ENCODE measurements at regions not wholly inside any gene's neighbourhood (a gene's known extent, or its start where the extent isn't known, plus 50 kb on each side); places are given as distances from the start of the nearest gene placed in this dataset.

- no peak for DNase-seq
- no peak for ATAC-seq (ENCODE audit: poor library complexity)
- intact Hi-C loops (cut with DNase I): no loop called here
These were observed 812.3 kb downstream of the ADGRL2 start for GRCh38 chr1:82612986-82613385.

DNA sequence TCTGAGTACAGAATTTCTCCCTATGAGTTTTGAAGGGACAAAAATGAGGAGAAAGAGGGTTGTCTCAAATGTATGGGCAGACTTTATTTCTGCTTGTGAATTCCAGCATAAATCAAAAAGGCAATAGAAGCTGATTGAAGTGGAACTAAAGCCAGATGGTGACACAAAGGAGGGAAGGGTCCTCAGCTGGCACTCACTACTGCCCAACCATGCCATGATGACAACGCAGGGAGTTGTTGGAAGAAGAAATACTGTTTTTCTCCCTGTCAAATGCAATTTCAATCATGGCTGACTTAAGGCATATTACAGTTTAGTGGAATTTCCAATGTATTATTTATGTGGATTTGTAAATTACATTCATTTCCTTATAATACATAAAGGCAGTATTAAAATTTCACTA is 805.8 kb downstream of the ADGRL2 start:
- DNase-seq: no peak
- ATAC-seq (ENCODE audit: poor library complexity): no peak
- intact Hi-C loops (cut with DNase I): no loop called here

DNA sequence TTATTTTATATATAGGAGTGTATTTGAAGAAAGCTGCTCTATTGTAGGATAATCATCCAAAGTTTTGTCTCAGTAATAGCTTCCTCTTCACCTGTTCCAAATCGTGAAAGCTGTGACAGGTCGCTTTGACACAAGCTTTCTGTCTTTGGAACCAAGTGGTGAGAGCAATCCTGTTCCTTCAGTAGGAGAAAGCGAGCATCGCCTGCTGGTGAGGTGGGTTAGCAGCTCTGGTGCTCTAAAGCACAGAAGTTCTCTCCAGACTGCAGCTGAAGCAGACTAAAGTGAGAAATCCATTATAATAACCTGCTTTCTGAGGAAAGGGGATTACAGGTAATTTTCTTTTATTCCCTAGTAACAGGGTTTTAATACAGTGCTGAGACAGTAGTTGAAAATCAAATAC is 803.8 kb downstream of the ADGRL2 start:
- intact Hi-C loops (cut with DNase I): no loop called here
- ATAC-seq (ENCODE audit: poor library complexity) (no peak), DNase-seq (no peak)

DNA sequence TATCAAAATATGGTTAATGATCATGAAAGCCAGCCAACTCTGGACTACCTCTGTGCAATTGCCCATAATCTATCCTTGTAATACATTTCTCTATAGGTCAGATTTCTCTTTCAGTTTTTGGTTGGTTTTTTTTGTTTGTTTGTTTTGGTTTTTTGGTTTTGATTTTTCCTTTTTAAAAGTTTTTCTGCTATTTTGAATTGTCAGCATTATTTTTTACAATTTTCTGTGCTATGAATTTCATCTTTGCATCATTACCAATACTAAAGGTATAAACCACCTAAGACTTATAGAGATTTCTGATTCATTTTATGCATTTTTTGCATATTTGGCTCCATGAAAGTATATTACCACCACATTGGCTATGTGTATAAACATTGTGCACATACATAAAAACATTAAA is 799.6 kb downstream of the ADGRL2 start:
- DNase-seq (no peak), ATAC-seq (ENCODE audit: poor library complexity) (no peak)
- intact Hi-C loops (cut with DNase I): no loop called here

DNA sequence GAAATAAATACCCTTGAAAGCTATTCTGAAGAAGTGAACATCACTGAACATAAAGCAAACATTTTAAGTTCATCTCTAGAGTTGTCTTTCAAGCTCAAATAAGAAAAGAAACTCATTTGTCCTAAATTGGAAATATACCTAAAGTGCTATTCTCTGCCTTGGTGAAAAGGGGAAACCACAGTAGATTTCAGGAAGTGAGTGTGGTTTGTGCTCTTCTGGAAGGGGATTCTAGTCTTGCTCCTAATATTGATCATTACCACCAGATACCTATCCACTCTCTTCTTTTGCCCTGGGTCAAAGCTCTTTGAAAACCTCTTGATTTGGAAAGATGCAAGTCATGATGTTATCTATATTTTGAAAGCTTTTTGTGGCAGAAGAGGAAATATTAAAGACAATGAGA is 798.1 kb downstream of the ADGRL2 start:
- DNase-seq: no peak
- intact Hi-C loops (cut with DNase I): no loop called here
- ATAC-seq (ENCODE audit: poor library complexity): no peak

DNA sequence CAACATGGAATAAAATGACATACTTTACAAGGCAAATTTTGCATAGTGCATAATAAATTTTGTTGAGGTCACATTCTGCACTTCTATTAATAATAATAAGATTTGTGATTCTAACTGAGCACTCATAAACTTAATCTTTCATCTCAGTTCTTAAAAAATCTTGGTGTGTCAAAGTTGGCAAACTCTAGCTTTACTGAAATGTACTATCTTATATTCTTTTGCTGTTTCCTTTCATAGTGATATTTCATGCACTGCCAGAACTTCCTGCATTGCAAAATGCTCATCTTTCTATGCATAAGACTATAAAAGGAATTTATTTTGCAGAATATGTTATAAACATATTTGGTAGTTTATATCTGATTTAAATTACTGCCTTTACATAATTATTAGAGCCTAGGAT is 797.6 kb downstream of the ADGRL2 start:
- intact Hi-C loops (cut with DNase I): no loop called here
- DNase-seq (no peak), ATAC-seq (ENCODE audit: poor library complexity) (no peak)

DNA sequence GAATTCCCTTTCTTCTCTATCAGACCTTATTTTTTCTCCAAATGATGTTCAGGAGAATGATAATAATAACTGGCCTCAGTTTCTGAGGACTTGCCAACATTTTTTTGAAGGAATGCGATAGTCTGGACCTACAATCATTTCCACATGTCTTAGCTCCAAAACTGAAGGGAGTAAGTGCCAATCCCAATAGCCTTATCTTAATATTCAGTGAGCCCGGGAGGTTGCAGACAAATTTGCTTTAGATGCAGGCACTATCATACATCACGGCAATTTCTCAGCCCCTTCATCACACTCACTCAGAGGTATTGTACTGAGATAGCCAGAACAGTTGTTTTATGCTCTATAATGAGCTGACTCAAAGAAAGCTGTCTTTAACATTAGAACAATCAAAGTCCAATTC is 796.9 kb downstream of the ADGRL2 start:
- DNase-seq: no peak
- intact Hi-C loops (cut with DNase I): no loop called here
- no peak for ATAC-seq (ENCODE audit: poor library complexity)

DNA sequence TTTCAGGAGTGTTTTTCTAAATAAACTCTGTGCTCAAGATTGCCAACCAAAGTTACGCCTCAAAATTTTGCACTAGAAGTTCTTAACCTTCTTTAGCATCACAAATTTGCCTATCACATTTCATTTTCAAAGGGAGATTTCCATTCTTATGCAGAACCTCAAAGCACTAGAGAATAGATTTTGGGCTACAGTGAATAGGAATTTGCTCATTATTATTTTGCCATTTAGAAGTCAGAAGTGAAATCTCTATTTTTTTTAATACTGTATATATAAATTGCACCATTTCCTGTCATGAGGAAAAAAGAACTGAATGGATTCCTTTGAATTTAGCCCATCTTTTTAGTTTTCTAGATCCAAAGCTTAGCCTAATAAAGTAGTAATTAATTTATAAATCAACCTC is 796.4 kb downstream of the ADGRL2 start:
- DNase-seq: no peak
- intact Hi-C loops (cut with DNase I): no loop called here
- ATAC-seq (ENCODE audit: poor library complexity): no peak

- ATAC-seq (ENCODE audit: poor library complexity): no peak
- DNase-seq: no peak
- intact Hi-C loops (cut with DNase I): no loop called here
These were observed 792.8 kb downstream of the ADGRL2 start for GRCh38 chr1:82593561-82593960.

DNA sequence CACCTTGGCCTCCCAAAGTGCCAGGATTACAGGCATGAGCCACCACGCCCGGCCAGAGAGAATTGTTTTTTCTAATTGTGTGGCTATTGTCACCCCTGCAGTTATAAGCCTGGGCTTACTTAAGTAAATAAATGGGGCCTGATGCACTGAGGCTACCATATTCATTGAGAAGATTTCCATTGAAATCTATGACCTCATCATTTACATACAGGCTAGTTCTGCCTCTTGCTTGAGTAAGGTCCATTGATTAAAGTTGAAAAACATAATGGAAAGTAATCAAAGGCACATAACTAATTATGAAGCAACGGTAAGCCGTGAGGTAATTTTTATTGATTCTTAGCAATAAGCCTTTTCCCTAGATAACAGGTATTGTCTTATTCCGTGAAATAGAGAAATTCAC is 788.9 kb downstream of the ADGRL2 start:
- intact Hi-C loops (cut with DNase I): no loop called here
- ATAC-seq (ENCODE audit: poor library complexity) (no peak), DNase-seq (no peak)

GRCh38 chr1:82587371-82587770 is 786.6 kb downstream of the ADGRL2 start:
- intact Hi-C loops (cut with DNase I): no loop called here
- DNase-seq (no peak), ATAC-seq (ENCODE audit: poor library complexity) (no peak)

DNA sequence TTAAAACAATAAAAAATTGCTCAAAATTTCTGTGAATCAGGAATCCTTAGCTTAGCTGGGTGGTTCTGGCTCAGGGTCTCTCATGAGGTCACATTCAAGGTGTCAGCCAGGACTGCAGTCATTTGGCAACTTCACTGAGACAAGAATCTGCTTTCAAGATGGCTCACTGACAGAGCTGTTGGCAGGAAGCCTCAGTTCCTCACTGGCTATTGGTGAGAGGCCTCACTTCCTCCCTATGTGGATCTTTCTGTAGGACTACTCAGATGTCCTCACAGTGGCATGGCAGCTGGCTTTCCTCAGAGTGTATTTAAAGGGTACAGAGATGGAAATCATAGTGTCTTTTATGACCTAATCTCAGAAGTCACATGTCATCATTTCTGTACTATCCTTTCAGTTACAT is 785.7 kb downstream of the ADGRL2 start:
- ATAC-seq (ENCODE audit: poor library complexity) (peak; percentile 83), DNase-seq (peak; percentile 70)
- intact Hi-C loops (cut with DNase I): no loop called here

DNA sequence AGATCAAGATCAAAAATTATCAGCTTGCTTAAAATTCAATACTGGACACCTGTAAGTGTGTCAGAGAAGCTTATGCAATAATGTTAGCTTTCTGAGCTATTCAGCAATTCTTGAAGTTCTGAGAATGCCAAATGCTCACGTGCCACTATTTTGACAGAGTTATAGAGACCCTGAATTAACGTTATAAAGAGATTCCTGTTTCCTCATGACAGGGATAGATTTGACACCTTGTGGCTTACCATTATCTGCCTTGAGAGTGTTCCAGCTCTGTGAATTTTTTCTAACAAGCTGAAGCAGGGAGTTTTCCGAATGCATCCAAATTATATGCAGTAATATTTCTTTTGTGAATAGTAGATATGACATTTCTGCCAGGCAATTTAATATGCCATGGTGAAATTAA is 781.6 kb downstream of the ADGRL2 start:
- ATAC-seq (ENCODE audit: poor library complexity) (no peak), DNase-seq (no peak)
- intact Hi-C loops (cut with DNase I): no loop called here

DNA sequence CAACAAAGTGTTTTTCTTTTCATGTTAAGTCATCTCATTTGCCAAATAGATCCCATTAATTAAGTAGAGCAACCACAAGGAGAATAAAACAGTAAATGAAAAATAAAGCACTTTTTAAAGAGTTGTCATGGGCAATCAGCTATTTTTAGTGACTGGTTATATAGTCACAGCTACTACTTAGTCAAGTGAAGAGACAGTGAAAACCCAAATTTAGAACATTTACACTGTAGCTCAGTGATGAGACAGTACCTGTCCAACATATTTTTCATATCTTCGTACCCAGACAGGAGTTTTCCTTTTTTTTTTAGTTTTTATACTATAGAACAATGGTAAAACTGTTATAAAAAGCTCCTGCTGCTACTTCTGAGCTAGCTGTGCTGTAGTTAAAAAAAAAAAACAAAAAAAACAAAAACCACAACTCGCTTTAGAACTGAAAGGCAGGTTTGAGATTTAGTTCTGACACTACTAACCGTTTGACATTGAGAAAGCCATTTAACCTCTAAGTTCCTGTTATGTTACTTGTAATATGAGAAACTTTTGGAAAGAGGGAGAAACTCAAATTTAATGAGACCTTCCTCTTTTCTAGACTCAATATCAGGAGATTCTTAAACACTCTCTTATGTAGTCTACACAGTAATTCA is 777.5 kb downstream of the ADGRL2 start:
- no peak for ATAC-seq (ENCODE audit: poor library complexity)
- intact Hi-C loops (cut with DNase I): no loop called here
- DNase-seq: no peak

GRCh38 chr1:82567348-82567747 is 766.6 kb downstream of the ADGRL2 start:
- no peak for ATAC-seq (ENCODE audit: poor library complexity)
- DNase-seq: no peak
- intact Hi-C loops (cut with DNase I): no loop called here

DNA sequence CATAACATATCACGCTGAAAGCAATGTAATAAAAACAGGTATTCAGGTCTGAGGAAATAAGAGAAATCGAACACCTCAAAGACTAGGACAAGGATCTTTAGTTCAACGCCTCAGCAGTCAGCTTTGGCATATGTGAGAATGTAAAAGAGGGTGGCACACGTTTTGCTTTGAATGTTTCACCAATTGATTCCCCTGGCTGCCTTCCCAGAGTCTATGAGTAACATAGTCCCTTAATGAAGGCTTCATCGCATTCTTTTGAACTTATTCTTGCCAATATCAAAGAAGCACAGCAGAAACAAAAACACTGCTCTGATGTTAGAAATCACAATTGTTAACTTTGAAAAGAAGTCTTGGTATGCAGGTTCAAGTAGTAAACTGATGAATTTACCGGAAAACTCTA is 764.8 kb downstream of the ADGRL2 start:
- DNase-seq: no peak
- no peak for ATAC-seq (ENCODE audit: poor library complexity)
- intact Hi-C loops (cut with DNase I): no loop called here

DNA sequence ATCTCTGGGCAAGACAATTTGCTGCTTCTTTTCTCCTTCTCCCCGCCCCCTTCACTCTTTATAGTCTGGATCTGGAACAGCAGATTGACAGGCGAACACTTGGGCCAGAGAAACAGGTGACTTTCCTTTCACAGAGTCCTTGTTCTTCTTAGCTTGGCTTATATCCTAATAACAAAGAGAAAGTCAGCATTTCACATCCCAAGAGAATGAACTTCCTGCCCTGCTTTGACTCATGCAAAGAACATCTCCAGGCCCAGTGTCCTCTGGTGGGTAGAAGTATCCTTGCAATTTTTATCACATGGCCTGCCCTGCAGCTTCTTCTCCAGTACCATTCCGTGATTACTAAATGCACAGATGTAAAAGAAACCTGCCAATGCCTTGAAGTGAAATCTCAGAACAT is 764.4 kb downstream of the ADGRL2 start:
- peak; percentile 45 for ATAC-seq (ENCODE audit: poor library complexity)

DNA sequence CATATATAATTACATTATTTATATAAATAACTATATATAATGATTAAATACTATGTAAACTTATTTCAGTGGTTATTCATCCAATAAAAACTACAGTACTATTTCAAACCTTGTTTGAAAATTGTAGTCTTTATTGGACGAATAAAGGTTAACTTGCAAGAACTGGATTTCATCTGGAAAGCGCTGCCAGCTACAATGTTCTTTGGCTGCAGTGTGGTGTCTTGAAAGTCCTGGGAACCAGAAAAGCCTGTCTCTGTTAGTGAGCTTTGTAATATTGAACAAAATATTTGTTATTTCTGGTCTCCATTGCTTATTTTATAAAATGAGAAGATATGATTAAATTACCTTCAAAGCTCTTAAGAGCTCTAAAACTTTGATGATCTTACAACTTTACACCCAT is 763.6 kb downstream of the ADGRL2 start:
- ATAC-seq (ENCODE audit: poor library complexity) (no peak), DNase-seq (peak; percentile 25)
- intact Hi-C loops (cut with DNase I): no loop called here

More for the DNA sequence above, 764.4 kb downstream of the ADGRL2 start:
- intact Hi-C loops (cut with DNase I): no loop called here
- no peak for DNase-seq

GRCh38 chr1:82562448-82562847 is 761.7 kb downstream of the ADGRL2 start:
- ATAC-seq (ENCODE audit: poor library complexity) (no peak), DNase-seq (no peak)
- intact Hi-C loops (cut with DNase I): no loop called here

DNA sequence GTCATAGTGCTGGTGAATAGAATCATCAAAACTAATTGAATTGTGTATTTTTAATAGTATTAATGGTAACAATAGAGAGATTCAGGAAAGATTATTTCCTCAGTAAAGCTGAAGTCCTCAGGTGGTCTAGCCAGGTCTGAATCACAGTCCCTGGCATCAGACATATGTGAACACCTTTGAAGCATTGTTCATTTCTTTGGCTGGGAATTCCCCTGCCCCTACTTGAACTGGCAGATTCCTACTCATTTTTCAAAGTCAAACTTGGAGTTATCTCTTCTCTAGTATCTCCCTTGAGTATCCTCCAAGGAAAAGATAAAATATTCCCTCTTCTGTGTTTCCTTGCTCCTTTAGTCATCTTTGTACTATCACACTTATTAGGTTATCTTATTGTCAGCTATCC is 759.8 kb downstream of the ADGRL2 start:
- ATAC-seq (ENCODE audit: poor library complexity) (no peak), DNase-seq (no peak)
- intact Hi-C loops (cut with DNase I): no loop called here

DNA sequence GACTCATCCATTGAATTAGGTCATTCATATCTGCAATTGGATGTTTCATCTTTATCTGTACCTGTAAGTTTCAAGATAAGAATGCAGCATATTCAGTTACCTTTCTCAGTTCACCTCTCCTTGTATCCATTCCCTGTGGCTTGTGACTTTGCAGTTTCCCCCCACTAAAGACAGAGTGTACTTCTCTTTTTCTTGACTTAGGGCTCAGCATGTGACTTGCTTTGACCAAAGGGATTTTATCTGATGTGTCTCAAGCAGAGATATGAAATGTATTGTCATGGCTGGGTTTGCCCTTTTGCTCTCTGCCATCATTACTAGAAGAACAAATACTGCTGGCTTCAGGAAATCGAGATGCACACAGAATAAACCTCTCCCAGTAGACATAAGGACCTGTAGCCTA is 754.8 kb downstream of the ADGRL2 start:
- no peak for ATAC-seq (ENCODE audit: poor library complexity)
- DNase-seq: no peak

More for the DNA sequence above, 754.8 kb downstream of the ADGRL2 start:
- intact Hi-C loops (cut with DNase I): no loop called here
